SKM-1 (cell line): ENCODE measurements at regions not wholly inside any gene's neighbourhood (a gene's known extent, or its start where the extent isn't known, plus 50 kb on each side); places are given as distances from the start of the nearest gene placed in this dataset.

Experiments used
- DNase-seq: peaks from one replicate; lab custom pipeline; 2025; ENCODE audit not compliant: unreplicated experiment; lab: John Stamatoyannopoulos, UW

GRCh38 chr11:69413015-69413801 is 68.3 kb upstream of the LINC01488 start:
- no peak for DNase-seq

GRCh38 chr11:69413993-69414392 is 67.5 kb upstream of the LINC01488 start:
- no peak for DNase-seq

- no peak for DNase-seq
Observed at GRCh38 chr11:69414773-69415187, 66.7 kb upstream of the LINC01488 start.

GRCh38 chr11:69415411-69416142 is 65.9 kb upstream of the LINC01488 start:
- DNase-seq = no peak

- no peak for DNase-seq
Observed at GRCh38 chr11:69416143-69416515, 65.3 kb upstream of the LINC01488 start.

GRCh38 chr11:69416762-69417698 is 64.4 kb upstream of the LINC01488 start:
- no peak for DNase-seq

- DNase-seq = no peak
Observed at GRCh38 chr11:69417699-69418085, 63.8 kb upstream of the LINC01488 start.

- DNase-seq = no peak
Observed at GRCh38 chr11:69418576-69419296, 62.7 kb upstream of the LINC01488 start.

- no peak for DNase-seq
Observed at GRCh38 chr11:69419662-69420395, 61.6 kb upstream of the LINC01488 start.

GRCh38 chr11:69422645-69423044 is 58.8 kb upstream of the LINC01488 start:
- no peak for DNase-seq

- no peak for DNase-seq
Observed at GRCh38 chr11:69423181-69423580, 58.3 kb upstream of the LINC01488 start.

GRCh38 chr11:69423611-69424385 is 57.7 kb upstream of the LINC01488 start:
- no peak for DNase-seq

- DNase-seq = no peak
Observed at GRCh38 chr11:69424748-69425147, 56.7 kb upstream of the LINC01488 start.

- no peak for DNase-seq
Observed at GRCh38 chr11:69425444-69425843, 56.0 kb upstream of the LINC01488 start.

- no peak for DNase-seq
Observed at GRCh38 chr11:69425895-69426544, 55.4 kb upstream of the LINC01488 start.

GRCh38 chr11:69427337-69427736 is 54.1 kb upstream of the LINC01488 start:
- DNase-seq = no peak

GRCh38 chr11:69427906-69428880 is 53.3 kb upstream of the LINC01488 start:
- DNase-seq = no peak
